ENCODE measurements at regions not wholly inside any gene's neighbourhood (a gene's known extent, or its start where the extent isn't known, plus 50 kb on each side); places are given as distances from the start of the nearest gene placed in this dataset.
"Not testable (repeated sequence)": the region's sequence is repeated elsewhere in the genome, so short reads cannot be mapped to it uniquely, and the experiment has no call there.

GRCh38 chr15:69701198-69701597 lies 248.6 kb downstream of the RPLP1 start:
- Histone ChIP-seq H3K4me3 (ENCODE audit: low read depth, low read length) (no peak overlapping the region), H3K27me3 (no peaks in the 10 kb centered on the region), H3K36me3 (no peaks in the 10 kb centered on the region), H3K9me3 (no peaks in the 10 kb centered on the region), H3K4me1 (no peaks in the 10 kb centered on the region)
- DNase-seq = no peak
- TF ChIP-seq CTCF (IDR thresholded peaks at IDR 0.05; ENCODE audit: low read depth, low read length) = no peak

- Histone ChIP-seq H3K4me3 (ENCODE audit: low read depth, low read length) (no peak overlapping the region), H3K4me1 (no peaks in the 10 kb centered on the region), H3K9me3 (no peaks in the 10 kb centered on the region), H3K36me3 (no peaks in the 10 kb centered on the region), H3K27me3 (no peaks in the 10 kb centered on the region)
- TF ChIP-seq CTCF (IDR thresholded peaks at IDR 0.05; ENCODE audit: low read depth, low read length) = no peak
- no peak for DNase-seq
These were observed 251.0 kb downstream of the RPLP1 start for GRCh38 chr15:69703532-69704187.

GRCh38 chr15:69704229-69704628 lies 251.6 kb downstream of the RPLP1 start:
- H3K9me3 ChIP-seq = no peaks in the 10 kb centered on the region
- H3K36me3 ChIP-seq = no peaks in the 10 kb centered on the region
- no peak for DNase-seq
- no peaks in the 10 kb centered on the region for H3K4me1 ChIP-seq
- no peak for TF ChIP-seq CTCF (IDR thresholded peaks at IDR 0.05; ENCODE audit: low read depth, low read length)
- no peak overlapping the region for H3K4me3 ChIP-seq (ENCODE audit: low read depth, low read length)
- H3K27me3 ChIP-seq = no peaks in the 10 kb centered on the region

- no peaks in the 10 kb centered on the region for H3K9me3 ChIP-seq
- H3K4me3 ChIP-seq (ENCODE audit: low read depth, low read length) = no peak overlapping the region
- no peaks in the 10 kb centered on the region for H3K27me3 ChIP-seq
- no peak for TF ChIP-seq CTCF (IDR thresholded peaks at IDR 0.05; ENCODE audit: low read depth, low read length)
- no peak for DNase-seq
- H3K4me1 ChIP-seq = no peaks in the 10 kb centered on the region
- no peaks in the 10 kb centered on the region for H3K36me3 ChIP-seq
These were observed 252.1 kb downstream of the RPLP1 start for GRCh38 chr15:69704700-69705099.

- Histone ChIP-seq H3K27me3 (no peaks in the 10 kb centered on the region), H3K9me3 (no peaks in the 10 kb centered on the region), H3K4me1 (no peaks in the 10 kb centered on the region), H3K36me3 (no peaks in the 10 kb centered on the region), H3K4me3 (ENCODE audit: low read depth, low read length) (no peak overlapping the region)
- TF ChIP-seq CTCF (IDR thresholded peaks at IDR 0.05; ENCODE audit: low read depth, low read length) = no peak
- DNase-seq = no peak
These were observed 253.9 kb downstream of the RPLP1 start for GRCh38 chr15:69706353-69707097.

GRCh38 chr15:69707241-69707640 lies 254.6 kb downstream of the RPLP1 start:
- H3K4me1 ChIP-seq; H3K4me3 ChIP-seq (ENCODE audit: low read depth, low read length); DNase-seq; H3K27me3 ChIP-seq; H3K9me3 ChIP-seq; H3K36me3 ChIP-seq: not testable (repeated sequence)

- H3K9me3 ChIP-seq; H3K27me3 ChIP-seq; H3K4me3 ChIP-seq (ENCODE audit: low read depth, low read length); H3K36me3 ChIP-seq; H3K4me1 ChIP-seq; DNase-seq: not testable (repeated sequence)
These were observed 256.0 kb downstream of the RPLP1 start for GRCh38 chr15:69708436-69709122.

Measured in BE2C (cell line).